GM19397 (cell line): ENCODE measurements at regions not wholly inside any gene's neighbourhood (a gene's known extent, or its start where the extent isn't known, plus 50 kb on each side); places are given as distances from the start of the nearest gene placed in this dataset.

Experiments
- ATAC-seq: cut with Tn5 transposase; IDR thresholded peaks from one replicate; pipeline ENCODE4 v1.9.1; 2021; ENCODE audit warnings: mild to moderate bottlenecking, moderate library complexity; ENCODE audit not compliant: unreplicated experiment

- ATAC-seq, result no peak
These were observed 346.6 kb upstream of the EEF2KMT start for GRCh38 chr16:5444189-5444588.

GRCh38 chr16:5442986-5443385, 345.4 kb upstream of the EEF2KMT start:
- no peak for ATAC-seq

GRCh38 chr16:5442054-5442453, 344.5 kb upstream of the EEF2KMT start:
- ATAC-seq, result no peak

- ATAC-seq, result no peak
These were observed 341.0 kb upstream of the EEF2KMT start for GRCh38 chr16:5438591-5438990.

- ATAC-seq, result no peak
These were observed 336.0 kb upstream of the EEF2KMT start for GRCh38 chr16:5433587-5433986.

- ATAC-seq, result no peak
These were observed 334.6 kb upstream of the EEF2KMT start for GRCh38 chr16:5432166-5432565.

- ATAC-seq, result no peak
These were observed 333.0 kb upstream of the EEF2KMT start for GRCh38 chr16:5430598-5430997.

GRCh38 chr16:5428932-5429331, 331.3 kb upstream of the EEF2KMT start:
- ATAC-seq, result no peak

GRCh38 chr16:5427571-5427970, 330.0 kb upstream of the EEF2KMT start:
- no peak for ATAC-seq

GRCh38 chr16:5422643-5423496, 325.3 kb upstream of the EEF2KMT start:
- ATAC-seq, result no peak

GRCh38 chr16:5422047-5422446, 324.5 kb upstream of the EEF2KMT start:
- no peak for ATAC-seq

- ATAC-seq, result no peak
These were observed 318.4 kb upstream of the EEF2KMT start for GRCh38 chr16:5416013-5416412.

- no peak for ATAC-seq
These were observed 317.5 kb upstream of the EEF2KMT start for GRCh38 chr16:5415123-5415522.

- no peak for ATAC-seq
These were observed 315.1 kb upstream of the EEF2KMT start for GRCh38 chr16:5412731-5413130.

GRCh38 chr16:5398203-5398602, 300.6 kb upstream of the EEF2KMT start:
- ATAC-seq, result no peak

- no peak for ATAC-seq
These were observed 299.3 kb upstream of the EEF2KMT start for GRCh38 chr16:5396880-5397279.

- no peak for ATAC-seq
These were observed 295.5 kb upstream of the EEF2KMT start for GRCh38 chr16:5393070-5393469.

- ATAC-seq, result no peak
These were observed 289.4 kb upstream of the EEF2KMT start for GRCh38 chr16:5386989-5387388.

GRCh38 chr16:5385811-5386210, 288.2 kb upstream of the EEF2KMT start:
- no peak for ATAC-seq

GRCh38 chr16:5385115-5385514, 287.5 kb upstream of the EEF2KMT start:
- no peak for ATAC-seq

- no peak for ATAC-seq
These were observed 286.1 kb upstream of the EEF2KMT start for GRCh38 chr16:5383737-5384136.

GRCh38 chr16:5382484-5382883, 284.9 kb upstream of the EEF2KMT start:
- ATAC-seq, result no peak

- no peak for ATAC-seq
These were observed 283.9 kb upstream of the EEF2KMT start for GRCh38 chr16:5381481-5381880.
